HG02981 (cell line): ENCODE measurements at regions not wholly inside any gene's neighbourhood (a gene's known extent, or its start where the extent isn't known, plus 50 kb on each side); places are given as distances from the start of the nearest gene placed in this dataset.

Experiments used
- ATAC-seq: cut with Tn5 transposase; IDR thresholded peaks from one replicate; pipeline ENCODE4 v1.9.1; 2021; ENCODE audit warnings: mild to moderate bottlenecking, moderate library complexity; ENCODE audit not compliant: unreplicated experiment

DNA sequence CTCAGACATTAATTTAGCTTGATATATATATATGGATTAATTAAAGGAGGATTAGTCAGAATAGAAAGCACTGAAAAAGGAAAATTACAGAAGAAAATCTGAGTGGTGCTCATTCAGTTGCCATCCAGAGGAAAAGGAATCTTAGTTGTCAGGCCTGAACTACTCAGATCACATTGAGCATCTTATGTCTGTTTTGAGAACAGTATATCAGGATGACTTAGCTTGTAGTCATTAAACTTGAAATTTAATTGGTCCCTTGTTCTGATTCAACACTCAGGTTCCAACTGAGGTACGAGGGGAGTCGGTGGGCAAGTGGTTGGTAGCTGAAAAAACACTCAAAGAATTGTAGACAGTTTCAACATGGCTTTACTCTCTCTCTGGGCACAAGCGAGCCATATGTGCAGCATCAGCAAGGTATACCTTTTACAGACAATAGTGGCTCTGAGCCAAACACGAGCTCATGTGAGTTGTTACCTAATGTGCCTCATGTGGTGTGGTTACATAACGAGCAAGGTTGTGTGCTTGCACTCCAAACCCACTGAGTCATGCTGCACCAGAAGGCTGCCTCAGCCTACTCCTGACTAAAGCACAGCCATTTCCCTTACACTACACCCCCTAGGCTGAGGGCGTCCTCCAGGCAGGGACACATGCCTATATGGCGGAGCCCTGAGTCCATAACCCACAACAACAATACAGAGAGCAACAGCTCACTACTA lies 73.0 kb upstream of the HMGN3 start:
- ATAC-seq = no peak

DNA sequence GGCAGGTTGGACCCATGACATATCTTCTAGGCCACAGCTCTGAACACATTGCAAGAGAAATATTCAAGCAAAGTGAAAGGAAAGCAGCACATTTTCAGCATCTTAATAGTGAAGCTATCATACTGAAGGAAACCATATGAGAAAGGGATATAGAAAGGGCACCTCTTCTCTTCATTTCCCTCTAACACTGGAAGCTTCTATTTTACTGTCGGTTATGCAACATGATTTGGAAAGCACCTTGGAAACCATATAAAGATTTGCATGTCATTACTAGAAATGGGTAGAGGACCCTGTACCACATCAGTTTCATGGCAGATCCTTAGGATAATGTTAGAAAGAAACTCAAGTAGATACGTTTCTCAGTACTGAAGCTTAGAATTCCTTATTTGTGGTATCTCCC lies 70.5 kb upstream of the HMGN3 start:
- ATAC-seq = no peak

DNA sequence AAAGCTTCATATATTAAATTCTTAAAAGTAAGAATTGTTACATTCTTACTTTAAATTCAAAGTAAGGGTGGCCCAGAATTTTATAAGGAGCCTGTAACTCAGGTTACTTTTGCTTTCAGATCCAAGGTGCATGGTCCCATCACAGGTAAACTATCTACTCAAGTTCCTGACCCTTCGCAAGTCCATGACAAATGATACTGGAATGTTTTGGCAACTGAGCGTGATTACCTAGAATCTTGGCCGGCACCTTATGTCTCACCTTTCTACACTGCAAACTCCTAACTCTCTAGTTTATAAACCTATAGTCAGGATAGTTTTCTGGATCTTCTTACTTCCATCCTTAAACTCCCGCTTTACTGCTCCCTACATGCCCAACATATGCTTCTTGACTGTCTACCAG lies 67.9 kb upstream of the HMGN3 start:
- no peak for ATAC-seq

DNA sequence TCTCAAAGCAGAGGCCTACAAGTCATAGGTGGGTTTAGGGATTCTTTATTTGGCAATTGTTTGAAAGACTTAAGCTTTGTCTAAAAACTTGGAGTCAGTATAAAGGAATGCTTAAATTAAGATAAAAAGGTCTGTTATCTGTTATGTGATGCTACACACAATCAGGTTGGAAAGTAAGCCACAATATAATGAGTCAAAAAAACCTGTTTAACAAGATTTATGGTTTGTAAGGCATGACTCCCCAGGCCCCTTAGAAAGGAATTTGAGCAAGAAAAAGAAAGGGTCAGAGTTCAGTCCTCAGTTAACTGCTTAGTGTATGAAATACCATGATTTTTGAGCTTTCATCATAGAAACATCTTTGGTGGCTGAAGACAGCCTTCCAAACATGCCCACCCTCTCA lies 66.8 kb upstream of the HMGN3 start:
- ATAC-seq = no peak

DNA sequence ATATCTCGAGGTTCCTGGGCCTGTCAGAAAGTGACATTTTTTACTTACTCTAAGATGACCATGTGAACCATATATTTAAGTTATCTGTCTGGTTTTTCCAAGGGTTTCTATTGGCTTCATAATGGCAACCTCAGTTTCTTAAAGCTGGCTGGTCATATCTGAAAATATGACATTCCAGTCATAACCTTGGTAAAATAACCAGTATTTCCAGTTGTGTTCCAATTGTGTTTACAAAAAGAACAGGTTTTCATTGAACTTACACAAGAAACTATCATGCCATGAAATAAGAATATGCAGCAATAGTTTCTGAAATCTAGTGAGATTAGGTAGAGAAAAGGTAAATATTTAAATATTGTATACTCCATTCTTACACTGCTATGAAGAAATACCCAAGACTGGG lies 61.7 kb upstream of the HMGN3 start:
- ATAC-seq = no peak
